PC-9 (cell line): ENCODE measurements at regions not wholly inside any gene's neighbourhood (a gene's known extent, or its start where the extent isn't known, plus 50 kb on each side); places are given as distances from the start of the nearest gene placed in this dataset.

Experiments
- EZH2 ChIP-seq: fragments of 200-600 bp; sonication (generic); IDR thresholded peaks from 2 replicates; pipeline ENCODE4 v1.8.0; 2017; ENCODE audit warnings: antibody characterized with exemption, low read depth
- TF ChIP-seq, protein P1 (sequence below): fragments of 200-600 bp; sonication (generic); conservative IDR thresholded peaks from 2 replicates; pipeline ENCODE4 v1.6.1; 2017; ENCODE audit warnings: mixed run types, antibody characterized with exemption, mild to moderate bottlenecking, moderate library complexity

DNA sequence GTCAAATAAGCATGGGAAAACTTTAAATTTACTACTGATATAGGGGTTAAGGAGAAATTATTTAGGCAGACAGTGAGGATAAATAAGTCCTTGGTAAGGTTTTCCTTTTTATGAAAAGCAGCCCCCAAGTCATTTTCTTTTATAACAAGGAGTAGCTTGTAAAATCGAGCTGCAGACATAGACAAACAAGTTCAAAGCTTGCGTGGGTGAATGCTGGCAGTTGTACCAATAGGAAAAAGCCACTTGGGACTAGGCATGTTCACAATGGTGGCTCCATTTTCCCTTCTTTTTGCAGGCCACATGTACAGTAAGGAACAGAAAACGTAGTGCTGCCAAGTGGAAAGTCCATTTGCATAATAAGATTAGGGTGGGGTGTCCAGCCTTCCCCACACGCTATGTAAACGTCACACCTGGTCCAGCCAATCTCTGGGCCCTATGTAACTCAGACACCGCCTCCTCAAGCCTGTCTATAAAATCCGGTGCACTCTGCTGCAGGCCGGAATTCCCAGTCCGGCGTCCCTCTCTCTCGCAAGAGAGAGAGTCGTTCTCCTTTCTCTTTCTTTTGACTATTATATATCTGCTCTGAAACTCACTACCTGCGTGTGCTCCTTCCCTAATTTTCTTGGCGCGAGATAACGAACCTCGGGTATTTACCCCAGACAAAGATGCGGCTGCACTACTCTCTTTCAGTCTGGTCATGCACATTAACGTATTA, 217.1 kb upstream of the MAN1A1 start:
- no peak for TF ChIP-seq EZH2
- TF ChIP-seq, protein P1, sequence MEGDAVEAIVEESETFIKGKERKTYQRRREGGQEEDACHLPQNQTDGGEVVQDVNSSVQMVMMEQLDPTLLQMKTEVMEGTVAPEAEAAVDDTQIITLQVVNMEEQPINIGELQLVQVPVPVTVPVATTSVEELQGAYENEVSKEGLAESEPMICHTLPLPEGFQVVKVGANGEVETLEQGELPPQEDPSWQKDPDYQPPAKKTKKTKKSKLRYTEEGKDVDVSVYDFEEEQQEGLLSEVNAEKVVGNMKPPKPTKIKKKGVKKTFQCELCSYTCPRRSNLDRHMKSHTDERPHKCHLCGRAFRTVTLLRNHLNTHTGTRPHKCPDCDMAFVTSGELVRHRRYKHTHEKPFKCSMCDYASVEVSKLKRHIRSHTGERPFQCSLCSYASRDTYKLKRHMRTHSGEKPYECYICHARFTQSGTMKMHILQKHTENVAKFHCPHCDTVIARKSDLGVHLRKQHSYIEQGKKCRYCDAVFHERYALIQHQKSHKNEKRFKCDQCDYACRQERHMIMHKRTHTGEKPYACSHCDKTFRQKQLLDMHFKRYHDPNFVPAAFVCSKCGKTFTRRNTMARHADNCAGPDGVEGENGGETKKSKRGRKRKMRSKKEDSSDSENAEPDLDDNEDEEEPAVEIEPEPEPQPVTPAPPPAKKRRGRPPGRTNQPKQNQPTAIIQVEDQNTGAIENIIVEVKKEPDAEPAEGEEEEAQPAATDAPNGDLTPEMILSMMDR = no peak
